ENCODE measurements at regions not wholly inside any gene's neighbourhood (a gene's known extent, or its start where the extent isn't known, plus 50 kb on each side); places are given as distances from the start of the nearest gene placed in this dataset.

GRCh38 chr17:77854759-77855745 is 103.5 kb upstream of the TNRC6C start:
- TF ChIP-seq CTCF (conservative IDR thresholded peaks at IDR 0.05) (no peak), ZFX (IDR thresholded peaks at IDR 0.05) (no peak)

All from C4-2B (cell line).